ENCODE measurements at regions not wholly inside any gene's neighbourhood (a gene's known extent, or its start where the extent isn't known, plus 50 kb on each side); places are given as distances from the start of the nearest gene placed in this dataset.
"Not testable (repeated sequence)": the region's sequence is repeated elsewhere in the genome, so short reads cannot be mapped to it uniquely, and the experiment has no call there.

DNA sequence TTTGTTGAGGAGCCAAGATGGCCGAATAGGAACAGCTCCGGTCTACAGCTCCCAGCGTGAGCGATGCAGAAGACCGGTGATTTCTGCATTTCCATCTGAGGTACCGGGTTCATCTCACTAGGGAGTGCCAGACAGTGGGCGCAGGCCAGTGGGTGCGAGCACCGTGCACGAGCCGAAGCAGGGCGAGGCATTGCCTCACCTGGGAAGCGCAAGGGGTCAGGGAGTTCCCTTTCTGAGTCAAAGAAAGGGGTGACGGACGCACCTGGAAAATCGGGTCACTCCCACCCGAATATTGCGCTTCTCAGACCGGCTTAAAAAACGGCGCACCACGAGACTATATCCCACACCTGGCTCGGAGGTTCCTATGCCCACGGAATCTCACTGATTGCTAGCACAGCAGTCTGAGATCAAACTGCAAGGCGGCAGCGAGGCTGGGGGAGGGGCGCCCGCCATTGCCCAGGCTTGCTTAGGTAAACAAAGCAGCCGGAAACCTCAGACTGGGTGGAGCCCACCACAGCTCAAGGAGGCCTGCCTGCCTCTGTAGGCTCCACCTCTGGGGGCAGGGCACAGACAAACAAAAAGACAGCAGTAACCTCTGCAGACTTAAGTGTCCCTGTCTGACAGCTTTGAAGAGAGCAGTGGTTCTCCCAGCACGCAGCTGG, 417.7 kb upstream of the POU3F2 start:
- H3K9ac ChIP-seq (ENCODE audit: low read depth in 1 of 2, low read length in 2 of 2); H3K4me1 ChIP-seq (ENCODE audit: control insufficient read depth in 2 of 2, insufficient read depth in 2 of 2, low read length in 2 of 2); H3K27ac ChIP-seq (ENCODE audit: low read depth in 2 of 2, low read length in 2 of 2); H3K27me3 ChIP-seq (ENCODE audit: control insufficient read depth in 2 of 2, insufficient read depth in 2 of 2, low read length in 2 of 2); H3K4me3 ChIP-seq (ENCODE audit: low read length in 2 of 2); H3K9me3 ChIP-seq (ENCODE audit: control insufficient read depth in 2 of 2, low read length in 2 of 2); H3K36me3 ChIP-seq (ENCODE audit: control insufficient read depth in 2 of 2, insufficient read depth in 2 of 2, low read length in 2 of 2): not testable (repeated sequence)

DNA sequence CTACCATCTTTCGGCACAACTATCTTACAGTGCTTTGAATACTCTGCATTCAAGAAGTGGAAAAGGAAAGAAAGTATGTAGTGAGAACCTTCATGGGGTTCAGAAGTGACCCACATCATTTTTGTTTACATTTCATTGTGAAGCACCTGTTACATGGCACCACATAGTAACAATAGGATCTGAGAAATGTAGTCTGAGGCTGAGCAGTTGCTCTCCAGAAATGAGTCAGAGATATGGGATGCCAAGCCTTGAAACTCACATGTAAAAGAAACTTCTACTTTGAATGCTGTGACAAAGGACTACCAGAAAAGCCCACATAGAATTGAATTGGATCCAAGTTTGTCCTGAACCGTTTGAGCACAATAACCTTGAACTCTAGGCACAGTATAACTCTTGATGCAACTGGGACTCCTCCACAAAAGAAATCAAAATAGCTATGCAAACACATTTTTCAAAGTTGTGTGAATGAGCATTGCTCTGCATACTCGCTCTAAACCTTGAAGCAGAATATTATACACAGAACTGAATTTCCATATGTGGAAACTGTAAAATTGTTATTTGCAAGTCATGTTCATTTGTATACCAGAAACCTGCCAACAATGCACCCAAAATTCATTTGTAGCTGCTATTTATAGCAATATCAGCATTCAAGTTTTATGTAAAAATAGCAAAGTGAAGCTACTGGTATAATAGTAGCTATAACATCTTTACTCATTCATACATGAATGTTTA, 400.9 kb upstream of the POU3F2 start:
- Histone ChIP-seq H3K9ac (ENCODE audit: low read depth in 1 of 2, low read length in 2 of 2) (no peak overlapping the region), H3K27ac (ENCODE audit: low read depth in 2 of 2, low read length in 2 of 2) (no peak overlapping the region)

DNA sequence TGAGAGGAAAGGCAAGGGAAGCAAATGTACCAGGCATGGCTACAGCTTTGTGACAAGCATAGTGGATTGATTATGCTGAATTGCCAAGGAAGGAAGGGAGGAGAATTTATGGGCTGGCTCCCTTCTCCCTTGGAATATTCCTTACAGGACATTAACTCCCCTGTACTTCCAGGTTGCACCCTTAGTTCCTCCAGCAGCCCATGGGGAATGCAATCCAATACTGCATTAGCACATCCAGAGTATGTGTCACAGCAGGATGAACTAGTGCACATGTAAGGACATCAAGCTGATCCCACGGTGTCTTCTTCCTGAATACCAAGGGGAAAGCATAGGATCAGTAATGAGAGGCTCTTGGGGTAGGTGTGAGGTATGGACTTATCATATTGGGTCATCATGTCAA, 390.7 kb upstream of the POU3F2 start:
- Histone ChIP-seq H3K27me3 (ENCODE audit: control insufficient read depth in 2 of 2, insufficient read depth in 2 of 2, low read length in 2 of 2) (no peaks in the 10 kb centered on the region), H3K36me3 (ENCODE audit: control insufficient read depth in 2 of 2, insufficient read depth in 2 of 2, low read length in 2 of 2) (no peaks in the 10 kb centered on the region), H3K4me1 (ENCODE audit: control insufficient read depth in 2 of 2, insufficient read depth in 2 of 2, low read length in 2 of 2) (no peaks in the 10 kb centered on the region), H3K27ac (ENCODE audit: low read depth in 2 of 2, low read length in 2 of 2) (no peak overlapping the region), H3K4me3 (ENCODE audit: low read length in 2 of 2) (no peak overlapping the region), H3K9me3 (ENCODE audit: control insufficient read depth in 2 of 2, low read length in 2 of 2) (no peaks in the 10 kb centered on the region), H3K9ac (ENCODE audit: low read depth in 1 of 2, low read length in 2 of 2) (no peak overlapping the region)

More for the DNA sequence above, 400.9 kb upstream of the POU3F2 start:
- H3K4me1 ChIP-seq (ENCODE audit: control insufficient read depth in 2 of 2, insufficient read depth in 2 of 2, low read length in 2 of 2): no peaks in the 10 kb centered on the region
- no peaks in the 10 kb centered on the region for H3K9me3 ChIP-seq (ENCODE audit: control insufficient read depth in 2 of 2, low read length in 2 of 2)
- no peaks in the 10 kb centered on the region for H3K36me3 ChIP-seq (ENCODE audit: control insufficient read depth in 2 of 2, insufficient read depth in 2 of 2, low read length in 2 of 2)
- H3K27me3 ChIP-seq (ENCODE audit: control insufficient read depth in 2 of 2, insufficient read depth in 2 of 2, low read length in 2 of 2): no peaks in the 10 kb centered on the region
- H3K4me3 ChIP-seq (ENCODE audit: low read length in 2 of 2): no peak overlapping the region

DNA sequence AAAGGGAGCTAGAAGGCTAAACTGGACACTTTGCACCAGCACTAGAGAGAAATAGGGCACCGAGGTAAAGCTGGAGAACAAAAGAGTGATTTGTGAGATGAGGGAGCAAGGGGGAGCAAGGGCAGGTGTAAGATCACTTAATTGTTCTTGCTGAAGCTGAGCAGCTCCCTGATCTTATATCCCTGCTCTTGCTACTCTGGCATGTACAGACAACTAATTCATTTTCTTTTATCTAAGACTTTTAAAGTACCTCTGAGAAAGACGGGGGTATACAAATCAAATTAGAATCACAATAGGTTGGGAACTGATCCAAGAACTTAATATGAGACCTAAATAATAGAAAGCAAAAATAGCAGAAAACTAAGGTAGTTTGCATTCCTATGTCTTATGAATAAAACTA, 381.7 kb upstream of the POU3F2 start:
- Histone ChIP-seq H3K4me3 (ENCODE audit: low read length in 2 of 2) (no peak overlapping the region), H3K9me3 (ENCODE audit: control insufficient read depth in 2 of 2, low read length in 2 of 2) (no peaks in the 10 kb centered on the region), H3K27ac (ENCODE audit: low read depth in 2 of 2, low read length in 2 of 2) (no peak overlapping the region), H3K9ac (ENCODE audit: low read depth in 1 of 2, low read length in 2 of 2) (no peak overlapping the region), H3K36me3 (ENCODE audit: control insufficient read depth in 2 of 2, insufficient read depth in 2 of 2, low read length in 2 of 2) (no peaks in the 10 kb centered on the region), H3K4me1 (ENCODE audit: control insufficient read depth in 2 of 2, insufficient read depth in 2 of 2, low read length in 2 of 2) (no peaks in the 10 kb centered on the region), H3K27me3 (ENCODE audit: control insufficient read depth in 2 of 2, insufficient read depth in 2 of 2, low read length in 2 of 2) (no peaks in the 10 kb centered on the region)

DNA sequence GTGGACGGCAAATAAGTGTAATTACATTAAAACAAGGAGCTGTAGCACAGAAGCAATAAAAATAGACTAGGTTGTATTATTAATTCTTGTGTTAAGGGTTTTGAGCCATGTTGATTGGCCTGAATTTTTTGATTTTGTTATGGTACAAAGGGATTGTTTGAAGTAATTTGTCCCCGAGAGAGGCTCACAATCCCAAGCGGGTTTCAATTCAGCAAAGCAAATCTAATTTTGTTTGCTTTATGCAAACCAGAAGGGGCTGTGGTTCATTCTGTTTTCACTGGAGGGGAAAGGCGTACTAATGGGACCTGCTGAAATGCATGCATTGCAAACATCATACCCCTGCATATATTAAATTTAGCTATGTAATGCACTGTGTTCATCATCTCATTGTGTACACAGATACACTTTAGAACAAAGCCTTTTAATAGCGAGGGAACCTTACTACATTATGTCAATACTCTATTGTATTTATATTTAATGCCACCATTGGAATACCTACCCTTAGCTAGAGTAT, 379.5 kb upstream of the POU3F2 start:
- Histone ChIP-seq H3K27ac (ENCODE audit: low read depth in 2 of 2, low read length in 2 of 2) (no peak overlapping the region), H3K4me1 (ENCODE audit: control insufficient read depth in 2 of 2, insufficient read depth in 2 of 2, low read length in 2 of 2) (no peaks in the 10 kb centered on the region), H3K27me3 (ENCODE audit: control insufficient read depth in 2 of 2, insufficient read depth in 2 of 2, low read length in 2 of 2) (no peaks in the 10 kb centered on the region), H3K36me3 (ENCODE audit: control insufficient read depth in 2 of 2, insufficient read depth in 2 of 2, low read length in 2 of 2) (no peaks in the 10 kb centered on the region), H3K9ac (ENCODE audit: low read depth in 1 of 2, low read length in 2 of 2) (no peak overlapping the region), H3K9me3 (ENCODE audit: control insufficient read depth in 2 of 2, low read length in 2 of 2) (no peaks in the 10 kb centered on the region), H3K4me3 (ENCODE audit: low read length in 2 of 2) (no peak overlapping the region)

DNA sequence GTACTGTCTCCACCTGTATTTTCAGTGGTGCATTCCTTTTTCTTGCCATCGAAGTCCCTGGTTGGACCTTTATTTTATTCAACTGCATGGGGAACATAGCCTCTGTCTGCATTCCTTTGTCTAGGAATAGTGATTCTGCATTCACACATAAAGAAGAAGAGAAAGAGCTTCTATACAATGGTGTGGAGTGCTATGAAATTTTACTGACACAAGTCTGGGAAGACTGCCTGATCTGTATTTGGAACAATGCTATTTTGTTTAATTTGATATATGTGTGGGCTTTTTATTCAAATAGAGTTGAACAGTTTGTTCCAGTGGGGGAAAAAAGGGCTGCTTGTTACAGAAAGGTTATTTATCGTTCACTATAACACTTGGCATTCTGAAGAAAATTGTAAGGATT, 375.7 kb upstream of the POU3F2 start:
- Histone ChIP-seq H3K27me3 (ENCODE audit: control insufficient read depth in 2 of 2, insufficient read depth in 2 of 2, low read length in 2 of 2) (no peaks in the 10 kb centered on the region), H3K36me3 (ENCODE audit: control insufficient read depth in 2 of 2, insufficient read depth in 2 of 2, low read length in 2 of 2) (no peaks in the 10 kb centered on the region), H3K27ac (ENCODE audit: low read depth in 2 of 2, low read length in 2 of 2) (no peak overlapping the region), H3K4me1 (ENCODE audit: control insufficient read depth in 2 of 2, insufficient read depth in 2 of 2, low read length in 2 of 2) (no peaks in the 10 kb centered on the region), H3K4me3 (ENCODE audit: low read length in 2 of 2) (no peak overlapping the region), H3K9ac (ENCODE audit: low read depth in 1 of 2, low read length in 2 of 2) (no peak overlapping the region), H3K9me3 (ENCODE audit: control insufficient read depth in 2 of 2, low read length in 2 of 2) (no peaks in the 10 kb centered on the region)

DNA sequence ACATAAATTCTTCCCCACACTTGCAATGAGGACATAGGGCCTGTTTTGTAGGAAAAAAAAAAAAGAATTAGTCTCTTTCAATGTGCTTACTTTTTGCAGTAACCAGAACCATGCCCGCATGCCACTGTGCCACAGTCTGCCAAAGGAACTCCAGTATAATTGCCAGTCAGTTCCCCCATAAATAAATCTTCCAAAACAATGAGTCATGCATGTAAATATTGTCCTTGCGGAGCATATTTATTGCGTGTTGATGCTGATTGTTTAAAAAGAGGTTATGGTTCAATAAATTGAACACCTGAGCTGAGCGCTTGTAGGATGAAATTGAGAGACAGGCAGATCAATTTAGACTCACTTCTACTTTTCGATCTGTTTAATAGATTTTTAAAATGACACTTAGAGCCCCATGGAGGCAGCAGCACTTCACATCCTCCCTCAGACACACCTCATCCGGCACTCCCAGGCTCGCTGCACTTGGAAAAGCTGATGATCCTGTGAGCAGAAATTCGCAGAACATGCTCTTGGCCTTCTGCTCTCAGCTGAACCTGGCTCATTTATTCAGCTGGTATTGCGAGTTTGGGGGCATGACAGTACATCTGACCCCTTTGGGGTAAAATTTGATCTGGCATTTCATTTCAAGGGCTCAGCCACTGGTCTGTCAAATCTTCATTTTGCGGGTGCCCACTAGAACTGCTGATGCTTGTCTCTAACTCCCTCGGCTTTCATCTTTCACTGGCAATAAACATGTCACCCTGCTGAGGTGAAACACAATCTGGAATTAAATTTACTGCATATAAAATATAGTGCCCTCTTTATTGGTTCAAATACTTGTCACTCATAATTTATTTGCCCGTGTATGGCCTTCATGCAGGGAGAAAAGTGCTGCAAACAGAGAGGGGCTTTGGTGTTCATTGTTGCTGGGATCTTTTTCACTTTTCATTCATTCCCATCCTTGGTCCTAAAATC, 371.1 kb upstream of the POU3F2 start:
- no peaks in the 10 kb centered on the region for H3K36me3 ChIP-seq (ENCODE audit: control insufficient read depth in 2 of 2, insufficient read depth in 2 of 2, low read length in 2 of 2)
- no peak overlapping the region for H3K27ac ChIP-seq (ENCODE audit: low read depth in 2 of 2, low read length in 2 of 2)
- no peaks in the 10 kb centered on the region for H3K9me3 ChIP-seq (ENCODE audit: control insufficient read depth in 2 of 2, low read length in 2 of 2)
- no peaks in the 10 kb centered on the region for H3K4me1 ChIP-seq (ENCODE audit: control insufficient read depth in 2 of 2, insufficient read depth in 2 of 2, low read length in 2 of 2)
- H3K27me3 ChIP-seq (ENCODE audit: control insufficient read depth in 2 of 2, insufficient read depth in 2 of 2, low read length in 2 of 2): no peaks in the 10 kb centered on the region
- no peak overlapping the region for H3K4me3 ChIP-seq (ENCODE audit: low read length in 2 of 2)
- H3K9ac ChIP-seq (ENCODE audit: low read depth in 1 of 2, low read length in 2 of 2): no peak overlapping the region

DNA sequence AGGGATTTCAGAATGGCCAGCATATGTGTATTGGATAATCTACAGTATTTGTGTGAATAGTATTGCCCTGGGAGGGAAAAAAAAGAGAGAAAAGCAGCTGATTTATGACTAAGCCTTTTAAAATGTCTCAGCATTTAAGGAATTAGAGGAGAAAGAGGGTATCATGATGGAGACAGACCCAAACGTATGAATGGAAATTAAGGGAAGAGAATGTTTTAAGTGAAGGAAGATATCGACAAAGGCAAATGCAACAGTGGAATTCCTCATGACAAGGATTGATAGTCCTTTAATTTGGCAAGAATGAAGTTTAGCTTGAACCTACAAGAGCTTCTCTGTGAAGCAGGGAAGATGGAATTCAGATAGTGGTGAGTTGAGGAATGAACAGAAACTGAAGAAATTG, 367.3 kb upstream of the POU3F2 start:
- Histone ChIP-seq H3K9me3 (ENCODE audit: control insufficient read depth in 2 of 2, low read length in 2 of 2) (no peaks in the 10 kb centered on the region), H3K27ac (ENCODE audit: low read depth in 2 of 2, low read length in 2 of 2) (no peak overlapping the region), H3K9ac (ENCODE audit: low read depth in 1 of 2, low read length in 2 of 2) (no peak overlapping the region), H3K36me3 (ENCODE audit: control insufficient read depth in 2 of 2, insufficient read depth in 2 of 2, low read length in 2 of 2) (no peaks in the 10 kb centered on the region), H3K27me3 (ENCODE audit: control insufficient read depth in 2 of 2, insufficient read depth in 2 of 2, low read length in 2 of 2) (no peaks in the 10 kb centered on the region), H3K4me3 (ENCODE audit: low read length in 2 of 2) (no peak overlapping the region), H3K4me1 (ENCODE audit: control insufficient read depth in 2 of 2, insufficient read depth in 2 of 2, low read length in 2 of 2) (no peaks in the 10 kb centered on the region)

DNA sequence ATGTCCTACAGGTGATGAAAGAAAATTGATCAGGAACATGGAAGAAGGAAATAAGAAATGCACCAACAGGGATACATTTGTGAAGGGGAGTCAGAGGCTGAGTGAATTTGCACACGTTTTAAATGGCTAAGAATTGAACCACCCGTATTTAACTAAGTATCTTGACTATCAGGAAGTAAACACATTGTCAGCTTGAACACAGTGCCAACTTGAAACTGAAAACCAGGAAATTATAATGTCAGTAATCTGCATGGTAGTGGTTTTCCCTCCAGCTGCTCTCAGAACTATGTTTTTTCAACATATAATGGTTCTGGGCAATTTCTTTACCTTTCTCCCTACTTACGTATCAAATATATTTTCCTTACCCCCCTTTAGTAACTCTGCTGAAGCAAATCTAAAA, 366.5 kb upstream of the POU3F2 start:
- Histone ChIP-seq H3K4me3 (ENCODE audit: low read length in 2 of 2) (no peak overlapping the region), H3K9ac (ENCODE audit: low read depth in 1 of 2, low read length in 2 of 2) (no peak overlapping the region), H3K27ac (ENCODE audit: low read depth in 2 of 2, low read length in 2 of 2) (no peak overlapping the region), H3K4me1 (ENCODE audit: control insufficient read depth in 2 of 2, insufficient read depth in 2 of 2, low read length in 2 of 2) (no peaks in the 10 kb centered on the region), H3K27me3 (ENCODE audit: control insufficient read depth in 2 of 2, insufficient read depth in 2 of 2, low read length in 2 of 2) (no peaks in the 10 kb centered on the region), H3K36me3 (ENCODE audit: control insufficient read depth in 2 of 2, insufficient read depth in 2 of 2, low read length in 2 of 2) (no peaks in the 10 kb centered on the region), H3K9me3 (ENCODE audit: control insufficient read depth in 2 of 2, low read length in 2 of 2) (no peaks in the 10 kb centered on the region)

DNA sequence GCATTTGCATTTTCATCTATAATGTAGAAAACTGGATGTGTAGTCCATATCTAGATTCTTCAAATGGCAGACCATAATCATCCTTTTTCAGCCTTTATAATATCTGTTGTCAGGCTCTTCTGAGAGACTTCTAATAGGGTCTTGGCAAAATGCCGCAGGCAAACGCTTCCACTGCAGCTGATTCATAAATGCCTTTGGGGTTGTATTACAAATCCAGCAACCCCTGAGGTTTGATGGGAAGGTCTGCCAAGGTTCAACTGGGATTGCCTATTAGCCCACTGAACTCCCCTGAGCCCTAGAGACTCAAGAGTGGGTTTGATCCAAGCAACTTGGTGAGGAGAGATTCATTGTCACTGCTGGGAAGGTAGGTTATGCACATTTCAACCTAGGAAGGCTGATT, 365.2 kb upstream of the POU3F2 start:
- H3K9me3 ChIP-seq (ENCODE audit: control insufficient read depth in 2 of 2, low read length in 2 of 2): no peaks in the 10 kb centered on the region
- no peaks in the 10 kb centered on the region for H3K36me3 ChIP-seq (ENCODE audit: control insufficient read depth in 2 of 2, insufficient read depth in 2 of 2, low read length in 2 of 2)
- H3K4me3 ChIP-seq (ENCODE audit: low read length in 2 of 2): no peak overlapping the region
- H3K4me1 ChIP-seq (ENCODE audit: control insufficient read depth in 2 of 2, insufficient read depth in 2 of 2, low read length in 2 of 2): no peaks in the 10 kb centered on the region
- no peak overlapping the region for H3K9ac ChIP-seq (ENCODE audit: low read depth in 1 of 2, low read length in 2 of 2)
- H3K27ac ChIP-seq (ENCODE audit: low read depth in 2 of 2, low read length in 2 of 2): no peak overlapping the region
- no peaks in the 10 kb centered on the region for H3K27me3 ChIP-seq (ENCODE audit: control insufficient read depth in 2 of 2, insufficient read depth in 2 of 2, low read length in 2 of 2)

Measured in mucosa of rectum (tissue), 2 donors.